GM19099 (cell line): ENCODE measurements at regions not wholly inside any gene's neighbourhood (a gene's known extent, or its start where the extent isn't known, plus 50 kb on each side); places are given as distances from the start of the nearest gene placed in this dataset.

Experiments used
- POLR2A ChIP-seq: IDR thresholded peaks from 3 replicates; pipeline ENCODE4 v1.6.1; 2011; ENCODE audit warnings: low read depth; ENCODE audit not compliant: insufficient read length; ENCODE audit errors: extremely low read depth

DNA sequence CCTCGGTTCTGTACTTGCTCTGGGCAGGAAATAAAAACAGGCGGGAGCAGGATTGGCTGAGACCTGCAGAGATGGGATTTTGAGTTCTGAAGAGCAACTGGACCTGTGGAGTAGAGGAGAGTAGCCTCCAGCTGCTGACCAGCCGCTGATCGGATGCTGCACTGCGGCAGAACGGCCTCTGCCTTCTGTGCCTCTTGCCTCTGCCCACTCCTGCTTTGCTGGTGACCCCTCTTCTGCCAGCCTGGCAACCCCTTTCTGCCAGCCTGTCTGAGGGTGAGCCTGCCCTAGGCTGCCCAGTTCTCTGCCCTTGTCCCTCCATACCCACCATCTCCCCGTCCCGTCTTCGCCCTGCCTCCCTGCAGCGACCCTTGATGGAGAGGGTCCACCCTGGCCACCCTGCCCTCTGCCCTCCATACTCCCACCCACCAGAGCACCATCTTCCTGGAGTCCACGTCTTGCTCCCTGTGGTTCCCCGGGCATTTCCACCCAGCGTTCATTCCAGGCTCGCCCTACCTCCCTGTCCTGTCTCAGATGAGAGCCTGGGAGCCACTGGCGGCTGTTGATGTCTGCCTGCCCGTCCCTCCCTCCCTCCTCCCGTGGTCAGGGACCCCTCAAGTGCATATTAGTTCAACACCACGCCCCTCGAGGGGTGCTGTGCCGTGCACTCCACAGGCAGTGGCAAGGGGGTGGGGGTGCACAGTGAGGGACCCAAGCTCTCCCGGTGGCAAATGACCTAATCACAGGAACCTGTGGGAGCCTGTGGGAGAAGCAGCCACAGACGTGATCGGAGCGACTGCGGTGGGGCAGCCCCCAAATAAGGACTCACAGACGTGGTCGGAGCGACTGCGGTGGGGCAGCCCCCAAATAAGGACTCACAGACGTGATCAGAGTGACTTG lies 863.3 kb downstream of the TBC1D22A start:
- no peak for TF ChIP-seq POLR2A

DNA sequence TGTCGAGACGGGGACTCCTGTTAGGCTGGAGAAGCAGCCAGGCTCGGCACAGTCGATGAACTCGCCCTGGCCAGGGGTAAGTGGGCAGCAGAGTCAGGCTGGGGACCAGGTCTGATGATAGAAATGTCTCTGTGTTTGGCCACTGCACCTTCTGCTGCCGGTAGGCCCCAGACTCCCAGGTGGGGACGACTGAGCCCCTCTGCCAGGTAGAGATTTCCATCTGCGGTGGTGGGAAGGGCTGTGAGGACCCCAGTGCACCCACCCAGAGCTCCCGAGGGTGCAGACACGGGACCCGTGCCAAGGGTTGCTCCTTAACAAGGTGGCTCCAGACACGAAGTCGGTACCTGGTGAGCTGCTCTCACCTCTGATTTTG lies 862.5 kb downstream of the TBC1D22A start:
- no peak for TF ChIP-seq POLR2A

DNA sequence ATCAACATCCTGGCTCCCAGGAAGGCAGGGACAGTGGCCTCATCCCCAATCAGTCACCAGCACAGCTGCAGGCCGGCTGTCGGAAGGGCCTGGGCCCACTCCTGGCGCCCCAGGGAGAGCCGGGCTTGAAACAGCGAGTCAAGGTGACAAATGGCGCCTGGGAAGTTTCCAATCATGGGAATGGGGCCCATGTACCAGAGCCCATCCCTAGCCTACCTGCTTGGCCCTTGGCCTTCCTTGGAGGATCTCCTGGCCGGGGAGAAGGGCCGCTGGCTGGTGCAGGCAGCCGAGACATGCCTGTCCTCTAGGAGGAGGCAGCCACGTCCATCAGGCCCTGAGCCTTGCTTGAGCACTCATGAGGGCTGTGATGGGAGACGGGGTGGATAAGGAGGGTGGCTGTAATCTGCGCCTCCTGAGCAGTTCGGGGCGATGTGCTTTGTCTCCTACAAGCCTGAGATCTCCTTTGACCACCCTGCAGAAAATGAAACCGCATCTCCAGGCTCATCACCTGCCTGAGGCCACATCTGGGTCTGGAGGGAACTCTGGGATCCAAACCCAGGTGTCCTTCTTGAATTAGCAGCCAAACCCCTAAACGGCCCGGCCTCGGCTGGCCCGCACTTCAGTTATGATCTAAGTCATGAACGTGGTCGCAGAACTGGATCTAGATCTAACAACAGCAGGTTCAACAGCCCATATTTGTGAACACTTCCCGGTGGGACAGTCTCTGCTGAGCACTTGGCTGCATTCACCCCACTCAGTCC lies 862.0 kb downstream of the TBC1D22A start:
- no peak for TF ChIP-seq POLR2A

DNA sequence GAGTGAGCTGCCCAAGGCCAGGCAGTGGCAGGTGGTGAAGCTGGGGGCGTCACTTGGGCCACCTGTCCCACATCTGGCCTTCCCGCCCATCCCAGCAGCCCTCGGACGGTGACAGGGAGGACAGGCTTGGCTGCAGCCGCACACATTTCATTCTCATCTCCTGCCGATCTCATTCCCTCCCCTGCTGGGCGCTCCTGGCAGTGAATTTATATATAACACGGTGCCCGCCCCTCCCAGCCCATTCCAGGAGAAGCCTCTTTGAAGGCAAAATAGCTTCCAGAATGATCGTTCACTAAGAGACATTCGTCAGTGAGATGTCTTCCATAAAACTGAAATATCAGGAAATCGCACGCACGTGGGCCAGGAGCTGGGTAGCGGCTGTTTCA lies 861.3 kb downstream of the TBC1D22A start:
- no peak for TF ChIP-seq POLR2A

DNA sequence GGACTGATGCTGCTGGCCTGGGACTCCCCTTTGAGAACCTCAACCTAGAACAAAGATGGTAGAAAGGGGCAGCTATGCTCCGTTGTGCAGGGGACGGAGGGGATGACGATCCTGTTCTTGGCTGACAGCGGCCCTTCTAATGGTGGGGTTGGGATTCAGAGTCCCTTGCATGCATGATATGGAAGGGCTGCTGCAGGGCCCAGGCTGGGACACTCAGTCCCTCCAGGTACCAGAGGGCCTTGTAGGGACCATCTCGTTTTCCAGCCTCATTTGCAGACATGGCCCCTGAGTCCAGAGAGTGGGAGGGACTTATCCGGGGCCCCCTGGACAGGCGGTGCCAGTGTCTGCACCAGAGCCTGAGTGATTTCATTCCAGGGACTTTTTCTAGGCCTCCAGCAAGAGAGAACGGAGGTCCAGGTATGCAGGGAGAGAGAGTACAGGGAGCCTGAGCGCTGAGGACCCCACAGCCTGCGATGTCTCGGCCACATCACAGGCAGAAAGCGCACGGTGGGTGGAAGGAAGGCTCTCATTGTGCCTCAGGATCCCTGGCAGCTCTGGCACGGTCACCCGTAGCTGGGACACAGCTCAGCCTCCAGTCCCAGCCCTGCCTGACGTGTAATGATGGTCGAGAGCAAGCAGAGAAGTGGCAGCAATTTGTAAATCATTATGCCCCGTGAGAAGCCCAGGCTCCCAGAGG lies 860.8 kb downstream of the TBC1D22A start:
- TF ChIP-seq POLR2A, result no peak

DNA sequence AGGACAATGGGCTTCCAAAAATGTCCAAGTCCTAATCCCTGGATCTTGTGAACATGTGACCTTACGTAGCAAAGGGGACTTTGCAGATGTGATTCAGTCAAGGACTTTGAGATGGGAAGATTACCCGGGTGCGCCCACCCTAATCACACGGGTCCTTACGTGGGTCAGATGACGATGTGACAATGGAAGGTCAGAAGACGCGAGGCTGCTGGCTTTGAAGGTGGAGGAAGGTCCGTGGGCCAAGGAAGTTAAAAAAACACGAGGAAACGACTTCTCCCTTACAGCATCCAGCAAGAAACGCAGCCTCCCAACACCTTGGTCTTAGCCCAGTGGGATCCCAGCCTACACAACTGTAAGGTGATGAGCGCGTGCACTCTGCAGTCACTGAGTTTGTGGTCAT lies 860.1 kb downstream of the TBC1D22A start:
- no peak for TF ChIP-seq POLR2A

DNA sequence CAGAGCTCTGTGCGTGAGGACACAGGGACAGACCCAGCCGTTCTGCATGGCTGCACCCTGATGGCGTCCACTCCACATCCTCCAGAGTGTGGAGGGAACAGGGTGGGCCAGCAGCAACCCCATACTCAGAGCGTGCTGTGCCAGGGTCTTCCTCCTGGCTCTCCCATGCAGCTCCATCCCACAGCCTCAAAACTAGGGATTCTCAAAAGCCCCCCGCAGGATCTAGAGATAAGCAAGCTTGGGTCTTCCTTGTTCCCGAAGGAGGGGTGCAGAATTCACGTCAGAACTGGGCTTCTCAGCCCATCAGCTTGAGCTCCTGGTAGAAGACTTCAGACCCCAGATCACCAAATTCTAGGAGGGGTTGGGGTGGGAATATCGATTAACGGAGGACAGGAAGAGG lies 858.8 kb downstream of the TBC1D22A start:
- TF ChIP-seq POLR2A, result no peak

DNA sequence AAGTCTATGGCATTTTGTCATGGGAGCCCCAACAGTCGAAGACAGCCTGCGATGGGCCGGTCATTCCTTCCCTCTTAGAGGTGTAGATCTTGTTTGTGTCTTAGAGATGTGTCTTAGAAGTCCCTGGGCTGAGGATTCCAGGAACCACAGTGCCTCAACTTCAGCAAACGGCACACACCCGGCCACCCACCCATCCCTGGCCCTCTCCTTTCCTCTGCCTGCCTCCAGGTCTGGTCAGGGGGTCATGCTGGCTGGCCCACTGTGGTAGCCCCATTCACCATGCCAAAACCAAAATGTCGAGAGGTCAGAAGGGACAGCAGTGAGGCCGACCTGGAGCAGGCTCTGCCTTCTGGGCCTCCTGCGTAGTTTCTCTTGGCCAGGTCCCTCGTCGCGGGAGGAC lies 857.9 kb downstream of the TBC1D22A start:
- TF ChIP-seq POLR2A, result no peak

DNA sequence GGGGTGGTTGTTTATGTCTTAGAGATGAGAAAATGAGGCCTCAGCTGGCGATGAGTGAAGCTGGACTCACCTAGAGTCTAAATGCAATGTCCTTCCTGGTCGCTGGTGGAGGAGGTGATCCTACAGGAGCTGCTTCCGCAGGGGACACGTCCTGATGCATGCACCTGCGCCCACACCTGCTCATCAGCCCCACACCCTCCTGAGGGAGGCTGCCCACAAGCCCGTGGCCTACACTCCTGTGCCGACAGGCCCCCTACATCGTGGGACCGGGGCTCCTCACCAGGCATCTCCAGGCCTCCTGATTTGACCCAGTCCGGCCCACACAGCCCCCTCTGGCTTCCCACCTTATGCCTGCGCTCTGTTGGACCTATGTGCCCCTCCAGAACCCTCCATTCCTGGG lies 857.2 kb downstream of the TBC1D22A start:
- no peak for TF ChIP-seq POLR2A

DNA sequence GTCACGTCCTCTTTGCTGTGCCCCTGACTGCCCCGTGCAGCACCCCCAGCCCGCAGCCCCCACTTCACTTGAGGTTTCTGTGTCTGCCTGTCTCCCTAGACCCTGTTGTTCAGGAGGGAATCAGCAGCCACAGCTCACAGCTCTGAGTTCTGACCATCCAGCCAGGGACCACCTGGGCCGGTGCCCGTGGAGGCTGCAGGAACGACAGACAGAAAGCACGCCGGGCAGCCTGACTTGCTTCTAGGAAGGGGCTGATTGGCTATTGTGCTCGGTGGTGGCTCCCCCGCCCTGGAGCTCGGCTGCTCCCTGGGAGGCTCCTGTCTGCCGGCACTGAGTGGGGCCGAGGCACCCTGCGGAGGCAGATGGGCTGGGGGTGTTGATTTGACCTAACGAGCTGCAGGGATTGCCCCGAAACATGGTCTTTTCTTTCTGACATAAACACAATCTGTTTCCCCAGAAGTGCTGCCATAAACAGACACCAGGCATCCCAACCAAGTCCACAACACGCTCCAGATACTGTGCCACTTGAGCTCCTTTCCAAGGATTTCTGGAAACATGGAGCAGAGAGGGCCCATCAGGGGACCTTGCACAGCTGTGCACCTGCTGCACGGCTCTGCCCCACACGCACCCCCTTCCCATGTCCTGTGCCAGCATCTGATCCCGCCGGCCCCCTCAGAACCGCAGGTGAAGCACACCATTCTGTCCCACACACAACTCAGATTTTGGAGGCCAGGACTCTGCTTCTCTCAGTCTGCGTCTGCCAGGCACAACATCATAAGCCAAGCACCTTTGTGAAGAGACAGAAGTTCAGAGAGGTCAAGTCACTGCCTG lies 855.9 kb downstream of the TBC1D22A start:
- TF ChIP-seq POLR2A, result no peak

DNA sequence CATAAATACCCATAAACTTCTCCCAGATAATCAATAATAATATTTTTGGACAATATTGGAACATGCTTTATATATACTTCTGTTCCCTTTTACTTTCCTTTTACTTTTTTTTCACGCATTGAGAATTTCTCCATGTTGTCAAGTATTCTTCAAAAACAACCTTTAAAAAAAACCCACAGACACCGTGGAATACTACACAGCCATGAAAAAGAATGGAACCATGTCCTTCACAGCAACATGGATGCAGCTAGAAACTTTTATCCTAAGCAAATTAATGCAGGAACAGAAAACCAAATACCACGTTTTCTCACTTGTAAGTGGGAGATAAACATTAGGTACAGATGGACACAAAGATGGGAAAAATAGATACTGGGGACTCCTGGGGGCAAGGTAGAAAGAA lies 854.7 kb downstream of the TBC1D22A start:
- no peak for TF ChIP-seq POLR2A

DNA sequence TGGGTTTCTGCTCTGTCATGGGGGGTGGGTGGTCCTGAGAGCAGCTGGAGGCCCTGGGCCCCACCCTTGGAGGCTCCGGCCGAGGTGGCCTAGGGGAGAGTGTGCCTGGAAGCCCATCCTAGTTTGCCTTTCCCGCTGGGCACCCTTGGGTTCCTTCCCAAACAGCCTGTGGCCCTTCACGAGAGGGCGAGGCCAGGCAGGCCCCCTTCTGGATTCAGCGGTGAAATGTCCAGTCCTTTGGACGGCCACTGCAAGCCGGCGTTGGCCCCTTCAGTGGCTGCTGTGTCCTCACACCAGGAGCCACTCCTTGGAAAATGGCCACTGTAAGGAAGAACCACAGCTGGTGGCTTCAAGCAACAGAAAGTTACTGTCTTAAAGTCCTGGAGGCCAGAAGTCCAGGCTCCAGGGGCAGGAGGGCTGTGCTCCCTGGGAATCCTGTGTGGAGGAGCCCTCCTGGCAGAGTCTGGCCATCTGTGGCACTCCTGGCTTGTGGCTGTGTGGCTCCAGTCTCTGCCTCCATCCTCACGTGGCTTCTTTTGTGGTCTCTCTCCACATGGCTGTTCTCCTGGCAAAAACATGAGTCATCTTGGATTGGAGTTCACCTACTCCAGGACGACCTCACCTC lies 854.1 kb downstream of the TBC1D22A start:
- TF ChIP-seq POLR2A, result no peak

DNA sequence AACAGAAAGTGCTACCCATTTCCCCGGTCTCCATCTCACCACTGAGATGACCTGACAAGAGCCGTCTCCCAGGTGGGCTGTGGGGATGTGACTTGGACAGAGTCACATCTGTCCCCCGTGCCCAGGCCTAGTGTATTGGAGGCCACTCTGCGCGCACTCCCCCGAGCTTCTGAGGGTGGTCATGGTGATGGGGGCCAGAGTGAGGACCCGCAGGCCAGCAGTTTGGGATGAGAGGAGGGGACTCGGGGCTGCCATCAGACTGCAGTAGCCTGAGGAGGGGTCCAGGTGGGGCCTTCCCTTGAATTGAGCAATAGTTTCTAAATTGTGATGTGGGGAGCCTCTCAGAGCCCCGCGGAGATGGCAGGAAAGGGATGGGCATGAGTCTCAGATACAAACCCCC lies 852.6 kb downstream of the TBC1D22A start:
- TF ChIP-seq POLR2A, result no peak

DNA sequence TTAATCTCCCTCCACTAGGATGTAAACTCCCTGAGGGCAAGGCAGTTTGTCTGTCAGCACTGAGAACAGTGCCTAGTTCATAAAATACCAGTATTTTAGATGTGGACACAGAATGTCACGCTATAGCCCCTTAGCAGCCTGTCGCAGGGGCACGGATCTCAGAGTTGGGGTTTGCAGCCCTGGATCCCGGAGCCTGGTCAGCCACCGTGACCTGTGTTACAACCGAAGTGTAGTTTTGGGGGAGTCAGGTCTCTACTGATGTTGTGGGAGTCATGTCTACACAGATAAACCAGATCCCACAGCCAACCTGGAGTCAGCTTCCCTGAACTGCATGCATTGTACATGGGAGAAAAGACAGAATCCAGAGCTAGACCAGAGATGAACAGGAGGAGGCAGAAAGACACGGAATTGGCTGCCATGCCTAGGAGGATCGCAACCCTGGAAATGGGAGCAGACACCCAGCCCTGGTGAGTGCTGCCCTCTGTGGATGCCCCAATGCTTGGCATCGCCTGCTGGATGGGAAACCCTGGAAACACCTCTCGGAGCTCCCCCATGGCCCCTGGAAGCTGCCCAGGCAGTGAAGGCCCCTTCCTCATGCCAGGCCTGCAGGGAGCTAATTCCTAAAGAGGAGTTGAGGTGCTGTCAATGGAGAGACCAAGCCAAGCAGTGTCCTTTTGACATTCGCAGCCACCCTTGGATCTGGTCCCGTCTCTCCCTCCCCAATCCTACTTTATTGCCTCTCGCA lies 851.3 kb downstream of the TBC1D22A start:
- no peak for TF ChIP-seq POLR2A
